Forelimb muscle (tissue), 1 donor: ENCODE measurements at regions not wholly inside any gene's neighbourhood (a gene's known extent, or its start where the extent isn't known, plus 50 kb on each side); places are given as distances from the start of the nearest gene placed in this dataset.
A peak's percentile ranks its signal among the peaks of the same experiment; 100 is the strongest.
"Not testable (repeated sequence)": the region's sequence is repeated elsewhere in the genome, so short reads cannot be mapped to it uniquely, and the experiment has no call there.

Source experiments
- DNase-seq: peaks from one replicate; pipeline ENCODE4 v3.0.0-alpha.2; 2013; ENCODE audit warnings: low read depth

DNA sequence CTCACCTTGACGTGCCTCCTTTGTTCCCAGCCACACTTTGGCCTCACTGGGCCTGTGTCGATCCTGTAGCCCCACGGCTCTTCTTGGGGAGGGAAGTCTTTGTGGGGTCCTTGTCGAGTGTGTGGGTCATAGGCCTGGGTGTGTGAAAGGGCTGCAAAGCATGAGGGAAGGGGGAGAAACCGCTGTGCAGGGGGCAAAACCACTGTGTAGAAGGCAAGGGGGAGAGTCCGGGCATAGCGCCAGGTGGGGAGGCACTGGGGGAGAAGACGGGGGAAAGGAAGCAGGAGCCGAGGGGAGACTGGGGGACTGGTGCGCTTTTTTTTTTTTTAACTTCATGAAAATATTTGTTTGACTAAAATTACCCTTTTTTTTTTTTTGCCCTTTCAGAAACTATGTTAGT is 65.1 kb upstream of the RASD2 start:
- no peak for DNase-seq

GRCh38 chr22:35476341-35476740 is 64.3 kb upstream of the RASD2 start:
- no peak for DNase-seq

DNA sequence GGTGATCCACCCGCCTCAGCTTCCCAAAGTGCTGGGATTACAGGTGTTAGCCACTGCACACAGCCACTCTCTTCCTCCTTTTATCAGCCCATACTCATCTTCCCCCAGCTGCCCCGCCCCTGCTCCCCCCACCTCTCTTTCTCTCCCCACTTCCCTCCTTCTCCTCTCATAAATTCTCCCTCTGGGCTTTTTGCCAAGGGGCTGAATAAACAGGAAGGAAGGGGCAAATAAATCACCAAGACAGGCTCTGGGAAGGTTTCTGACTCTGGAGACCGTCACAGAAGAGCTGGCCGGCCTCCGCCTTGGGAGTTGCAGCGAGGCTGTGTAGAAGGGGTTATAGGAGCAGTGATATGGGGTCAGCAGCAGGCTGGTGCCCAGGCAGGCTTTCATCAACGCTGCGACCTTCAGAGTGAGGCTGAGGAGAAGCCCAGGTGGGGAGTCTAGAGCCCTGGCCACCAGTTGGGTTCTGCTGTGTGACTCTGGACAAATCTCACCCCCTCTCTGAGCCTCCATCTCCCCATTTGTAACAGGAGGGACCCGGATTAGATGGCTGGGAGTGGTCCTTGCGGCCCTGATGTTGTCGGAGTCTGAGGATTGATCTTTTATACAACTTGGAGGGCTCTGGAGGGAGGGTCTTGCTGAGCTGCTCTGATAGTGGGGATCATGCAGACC is 62.6 kb upstream of the RASD2 start:
- DNase-seq = peak; percentile 36

DNA sequence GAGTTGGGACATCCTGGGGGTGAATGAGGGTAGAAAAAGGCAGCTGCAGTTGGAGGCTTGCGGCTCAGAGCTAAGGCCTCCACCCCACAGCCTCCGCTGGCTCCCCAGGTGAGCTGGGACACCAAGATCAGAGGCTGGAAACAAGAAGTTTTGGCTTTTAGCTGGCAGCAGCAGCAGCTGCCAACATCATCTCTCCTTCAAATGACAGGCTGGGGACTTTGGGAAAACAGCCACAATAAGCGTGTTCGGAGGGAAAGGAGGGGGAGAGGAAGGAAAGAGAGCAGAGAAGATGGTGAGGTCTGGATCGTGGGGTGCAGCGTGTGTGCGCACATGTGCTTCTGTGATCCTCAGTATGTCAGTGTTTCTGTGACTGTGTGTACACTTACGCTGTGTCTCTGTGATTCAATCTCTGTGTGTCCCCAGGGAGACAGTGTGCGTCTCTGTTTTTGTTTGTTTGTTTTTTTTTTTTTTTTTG is 62.0 kb upstream of the RASD2 start:
- no peak for DNase-seq

DNA sequence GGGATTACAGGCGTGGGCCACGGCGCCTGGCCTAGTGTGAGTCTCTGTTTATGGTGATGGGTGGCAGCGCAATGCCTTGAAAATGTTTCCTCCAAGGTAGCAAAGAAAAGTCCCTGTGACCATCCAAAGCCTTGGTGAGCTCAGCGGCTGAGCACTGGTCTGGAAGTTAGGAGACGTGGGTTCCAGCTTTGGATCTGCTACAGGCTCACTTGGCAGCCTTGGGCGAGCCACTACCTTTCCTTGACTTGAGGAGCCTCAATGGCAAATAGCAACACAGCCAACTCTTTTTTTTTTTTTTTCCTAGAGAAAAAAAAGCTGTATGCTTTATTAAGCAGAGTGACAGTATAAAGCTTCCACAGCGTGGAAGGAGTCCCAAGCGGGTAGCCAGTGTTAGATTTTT is 61.3 kb upstream of the RASD2 start:
- DNase-seq = no peak

DNA sequence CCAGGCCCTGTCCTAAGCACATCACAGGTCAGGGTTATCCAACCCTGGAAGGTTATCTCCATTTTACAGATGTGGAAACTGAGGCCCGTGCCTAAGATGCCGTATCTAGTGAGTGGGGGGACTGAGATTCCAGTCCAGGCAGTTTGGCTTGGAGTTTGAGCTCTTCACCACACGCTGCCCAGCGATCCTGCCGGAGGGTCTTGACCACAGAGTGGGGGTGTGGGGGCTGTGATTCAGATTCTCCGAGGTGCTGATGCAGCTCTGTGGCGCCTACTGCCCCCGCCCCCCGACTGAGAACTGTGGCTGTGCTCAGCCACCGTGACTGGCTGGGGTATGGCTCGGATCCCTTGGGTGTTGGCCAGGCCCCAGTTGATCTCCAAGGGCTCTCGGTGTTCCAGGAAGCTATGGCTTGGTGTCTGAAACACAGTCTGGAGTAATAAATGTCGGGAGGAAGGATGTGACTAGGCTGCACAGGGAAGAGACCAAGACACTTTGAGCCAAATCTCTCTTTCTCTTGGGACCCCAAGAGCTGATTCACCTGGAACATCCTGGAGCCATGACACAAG is 60.6 kb upstream of the RASD2 start:
- no peak for DNase-seq

DNA sequence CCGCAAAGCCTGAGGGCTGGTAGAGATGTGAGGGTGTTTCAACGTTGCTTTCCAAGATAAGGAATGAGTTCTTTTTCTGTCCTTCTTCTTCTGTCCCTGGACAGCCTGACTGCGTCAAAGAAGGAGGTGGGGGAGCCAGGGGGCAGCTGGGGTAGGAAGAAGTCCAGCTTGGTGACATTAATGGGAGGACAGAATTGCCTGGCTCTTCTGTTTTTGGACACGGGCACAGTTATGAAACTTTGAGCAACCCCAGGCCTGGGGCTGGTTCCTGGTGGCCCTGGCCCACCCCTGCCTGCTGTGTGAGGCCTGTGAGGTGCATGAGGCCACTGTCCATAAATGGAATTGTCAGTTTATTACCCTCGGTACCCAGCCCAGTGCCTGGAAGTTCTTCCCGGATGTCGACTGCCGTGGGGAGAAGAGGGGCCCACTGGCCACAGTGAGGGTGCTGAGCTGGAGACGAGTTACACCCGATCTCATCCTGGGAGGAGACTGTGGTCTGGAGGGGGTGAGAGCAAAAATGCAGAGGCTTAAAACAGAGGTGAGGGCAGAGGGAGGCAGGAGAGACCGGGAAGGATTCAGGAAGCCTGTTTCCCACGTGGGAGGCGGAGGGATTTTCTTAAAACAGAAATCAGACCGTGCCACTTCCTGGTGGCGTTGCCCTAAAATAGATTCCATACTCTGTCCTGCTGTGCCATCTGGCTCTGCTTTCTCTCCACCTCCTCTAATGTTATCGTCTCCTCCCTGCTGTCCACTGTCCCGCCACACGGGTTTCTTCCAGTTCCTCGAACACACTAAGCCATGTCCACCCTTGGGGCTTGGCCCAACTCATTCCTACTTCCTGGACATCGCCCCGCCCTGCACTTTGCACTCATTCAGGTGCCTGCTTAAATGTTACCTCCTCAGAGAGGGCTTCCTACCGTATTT is 59.7 kb upstream of the RASD2 start:
- no peak for DNase-seq

GRCh38 chr22:35482311-35482710 is 58.3 kb upstream of the RASD2 start:
- DNase-seq = no peak

DNA sequence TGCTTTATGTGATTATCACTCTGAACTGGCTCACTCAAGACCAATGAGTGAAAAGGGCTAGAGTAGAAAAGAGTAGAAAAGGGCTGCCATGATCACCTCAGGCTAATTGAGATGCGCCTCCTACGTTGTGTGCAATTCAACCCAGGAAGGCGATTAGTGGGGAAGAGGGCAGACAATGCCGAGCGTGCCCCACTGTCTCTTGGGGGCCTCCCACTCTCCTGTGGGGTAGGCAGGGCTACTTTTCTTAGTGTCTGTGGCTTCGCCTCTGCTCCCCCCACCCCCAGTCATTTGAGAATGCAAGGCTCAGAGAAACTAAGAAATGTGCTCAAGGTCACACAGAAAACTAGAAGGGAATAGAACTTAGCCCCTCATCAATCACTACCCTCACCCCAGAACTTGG is 57.7 kb upstream of the RASD2 start:
- no peak for DNase-seq

GRCh38 chr22:35483730-35484129 is 56.9 kb upstream of the RASD2 start:
- DNase-seq = no peak

- DNase-seq = no peak
Measured at GRCh38 chr22:35484651-35485556, 55.7 kb upstream of the RASD2 start.

GRCh38 chr22:35486116-35486631 is 54.5 kb upstream of the RASD2 start:
- DNase-seq = no peak

GRCh38 chr22:35487623-35488022 is 53.0 kb upstream of the RASD2 start:
- not testable (repeated sequence) for DNase-seq

- DNase-seq = no peak
Measured at GRCh38 chr22:35488513-35488912, 52.1 kb upstream of the RASD2 start.

DNA sequence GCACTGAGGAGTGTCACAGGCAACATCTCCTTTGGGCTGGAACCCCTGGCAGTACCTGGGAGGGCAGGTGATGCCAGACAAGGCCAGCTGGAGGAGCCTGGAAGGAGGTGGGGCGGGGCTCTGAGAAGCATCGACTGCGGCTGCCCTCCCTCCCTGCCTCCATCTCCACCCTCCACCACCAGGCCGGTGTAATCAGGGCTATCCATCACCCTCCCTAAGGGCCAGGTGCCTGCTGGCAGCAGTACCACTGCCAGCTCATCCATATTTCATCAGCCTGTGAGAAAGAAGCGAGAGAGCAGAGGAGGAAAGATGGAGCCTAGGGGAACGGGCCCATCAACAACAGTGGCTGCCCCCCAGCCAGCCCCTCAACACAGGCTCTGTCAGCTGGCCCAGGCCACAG is 51.4 kb upstream of the RASD2 start:
- no peak for DNase-seq
